H1 (cell line): ENCODE measurements at regions not wholly inside any gene's neighbourhood (a gene's known extent, or its start where the extent isn't known, plus 50 kb on each side); places are given as distances from the start of the nearest gene placed in this dataset.

Source experiments
- CTCF ChIA-PET: fragments of 300-600 bp; sonication (Branson Sonifier 250); formaldehyde crosslinking; loops from one replicate; lab custom pipeline; 2021; ENCODE audit not compliant: partially characterized antibody; lab: Charles Lee
- POLR2A ChIA-PET: fragments of 300-600 bp; sonication (Branson Sonifier 250); formaldehyde crosslinking; loops from one replicate; lab custom pipeline; 2021; ENCODE audit warnings: inconsistent platforms; ENCODE audit not compliant: partially characterized antibody; lab: Charles Lee
- DNase-seq, 2 experiments: peaks; one replicate each; pipeline versions ENCODE4 v3.0.0 to v3.0.0-alpha.2; 2010 to 2022; ENCODE audit warnings: low spot score in 2 of 2, low read depth in 1 of 2, mixed read lengths in 1 of 2
- FAIRE-seq: peaks from 2 replicates; lab custom pipeline; 2011; peaks lifted over from hg19 to GRCh38; lab: Jason Lieb, UNC
- H2AFZ ChIP-seq: 2 replicates; pipeline ENCODE4 v1.8.1; 2012; ENCODE audit warnings: low read length, inconsistent platforms
- H2AK5ac ChIP-seq: 2 replicates; pipeline ENCODE4 v1.6.1; 2013; ENCODE audit warnings: low read depth, low read length
- H2BK120ac ChIP-seq: replicated peaks from 2 replicates; pipeline ENCODE3; 2013; ENCODE audit warnings: low read depth, low read length, inconsistent platforms
- H2BK12ac ChIP-seq: 2 replicates; pipeline ENCODE4 v1.6.1; 2013; ENCODE audit warnings: low read depth, low read length
- H2BK15ac ChIP-seq: 2 replicates; pipeline ENCODE4 v1.6.1; 2013; ENCODE audit warnings: low read length
- H2BK20ac ChIP-seq: 2 replicates; pipeline ENCODE4 v1.6.1; 2013; ENCODE audit warnings: low read length
- H2BK5ac ChIP-seq: 2 replicates; pipeline ENCODE4 v1.6.1; 2013; ENCODE audit warnings: low read depth, low read length
- H3K14ac ChIP-seq: 2 replicates; pipeline ENCODE4 v1.6.1; 2013; ENCODE audit warnings: inconsistent platforms; ENCODE audit not compliant: insufficient read length
- H3K18ac ChIP-seq: 2 replicates; pipeline ENCODE4 v1.6.1; 2013; ENCODE audit warnings: low read length; ENCODE audit errors: extremely low read depth
- H3K23ac ChIP-seq: 2 replicates; pipeline ENCODE4 v1.6.1; 2013; ENCODE audit warnings: inconsistent platforms; ENCODE audit not compliant: insufficient read length
- H3K23me2 ChIP-seq: 2 replicates; pipeline ENCODE4 v1.6.1; 2013; ENCODE audit warnings: low read depth, low read length
- H3K27ac ChIP-seq: 2 replicates; pipeline ENCODE4 v1.6.1; 2011; ENCODE audit warnings: low read depth, low read length, inconsistent platforms
- H3K27me3 ChIP-seq, 4 experiments: replicated peaks in 1 of 4; 1 replicate in 1 of 4; 2 replicates in 3 of 4; pipeline versions ENCODE4 v1.6.1 to v1.8.1; 2011 to 2013; ENCODE audit warnings: low read length in 3 of 4, mild to moderate bottlenecking in 3 of 4, inconsistent platforms in 2 of 4, mixed read lengths in 2 of 4, moderate library complexity in 1 of 4; ENCODE audit not compliant: control insufficient read depth in 3 of 4, insufficient read depth in 3 of 4; ENCODE audit errors: extremely low read depth in 1 of 4
- H3K36me3 ChIP-seq, 4 experiments: 2 replicates each; pipeline versions ENCODE4 v1.6.1 to v1.8.1; 2011 to 2013; ENCODE audit warnings: mild to moderate bottlenecking in 4 of 4, low read length in 3 of 4, moderate library complexity in 2 of 4, control low read depth in 1 of 4, inconsistent platforms in 1 of 4; ENCODE audit not compliant: insufficient read depth in 4 of 4, control insufficient read depth in 2 of 4
- H3K4ac ChIP-seq: replicated peaks from 2 replicates; pipeline ENCODE3; 2013; ENCODE audit warnings: low read length, low read depth, mixed read lengths, inconsistent platforms; ENCODE audit not compliant: insufficient read length
- H3K4me1 ChIP-seq, 4 experiments: replicated peaks in 1 of 4; 1 replicate in 1 of 4; 2 replicates in 3 of 4; pipeline versions ENCODE4 v1.6.1 to v1.8.1; 2011 to 2013; ENCODE audit warnings: low read length in 3 of 4, inconsistent platforms in 2 of 4, mixed read lengths in 1 of 4; ENCODE audit not compliant: insufficient read depth in 4 of 4, control insufficient read depth in 3 of 4
- H3K4me2 ChIP-seq, 2 experiments: 2 replicates each; pipeline versions ENCODE4 v1.6.1 to v1.8.1; 2011 to 2013; ENCODE audit warnings: low read depth in 2 of 2, low read length in 2 of 2, control low read depth in 1 of 2, inconsistent platforms in 1 of 2, mild to moderate bottlenecking in 1 of 2; ENCODE audit not compliant: insufficient read depth in 1 of 2
- H3K4me3 ChIP-seq, 4 experiments: fragments of 200-600, 300-600 bp in 1 of 4; sonication (generic), shearing (Covaris generic), sonication (Bioruptor Twin) in 1 of 4; 2 replicates each; pipeline versions ENCODE4 v1.5.1 to v1.8.1; 2011 to 2016; ENCODE audit warnings: low read length in 4 of 4, low read depth in 3 of 4, control low read depth in 2 of 4, inconsistent platforms in 2 of 4, mild to moderate bottlenecking in 2 of 4, mixed read lengths in 1 of 4, moderate library complexity in 1 of 4; ENCODE audit not compliant: insufficient read depth in 2 of 4; ENCODE audit errors: extremely low read depth in 1 of 4
- H3K56ac ChIP-seq: replicated peaks from 2 replicates; pipeline ENCODE3; 2013; ENCODE audit warnings: low read depth, mild to moderate bottlenecking, mixed read lengths, low read length, inconsistent platforms; ENCODE audit not compliant: insufficient read length
- H3K79me1 ChIP-seq: 2 replicates; pipeline ENCODE4 v1.6.1; 2013; ENCODE audit warnings: low read depth, low read length, control low read depth
- H3K79me2 ChIP-seq, 2 experiments: 2 replicates each; pipeline versions ENCODE4 v1.6.1 to v1.8.1; 2012 to 2013; ENCODE audit warnings: low read length in 2 of 2, mild to moderate bottlenecking in 2 of 2, inconsistent platforms in 1 of 2; ENCODE audit not compliant: insufficient read depth in 2 of 2, control insufficient read depth in 1 of 2
- H3K9ac ChIP-seq, 4 experiments: replicated peaks in 1 of 4; 1 replicate in 1 of 4; 2 replicates in 3 of 4; pipeline versions ENCODE4 v1.6.1 to v1.8.1; 2011 to 2013; ENCODE audit warnings: low read depth in 3 of 4, low read length in 3 of 4, control low read depth in 2 of 4, mild to moderate bottlenecking in 2 of 4, moderate library complexity in 2 of 4, inconsistent platforms in 1 of 4; ENCODE audit errors: extremely low read depth in 1 of 4
- H3K9me3 ChIP-seq, 2 experiments: 2 replicates each; pipeline versions ENCODE4 v1.6.1 to v1.8.1; 2012 to 2013; ENCODE audit warnings: mild to moderate bottlenecking in 2 of 2, moderate library complexity in 2 of 2, control low read depth in 1 of 2, inconsistent platforms in 1 of 2, low read depth in 1 of 2, low read length in 1 of 2, mixed read lengths in 1 of 2; ENCODE audit not compliant: insufficient read depth in 2 of 2
- H4K20me1 ChIP-seq, 2 experiments: replicated peaks in 1 of 2; 2 replicates each; pipeline versions ENCODE3 to v1.8.1; 2011 to 2013; ENCODE audit warnings: inconsistent platforms in 2 of 2, low read length in 2 of 2, mild to moderate bottlenecking in 1 of 2; ENCODE audit not compliant: insufficient read depth in 2 of 2, control insufficient read depth in 1 of 2
- H4K5ac ChIP-seq: 2 replicates; pipeline ENCODE4 v1.6.1; 2013; ENCODE audit warnings: low read length, low read depth, mixed read lengths, inconsistent platforms; ENCODE audit not compliant: insufficient read length
- H4K8ac ChIP-seq: 2 replicates; pipeline ENCODE4 v1.8.0; 2013; ENCODE audit warnings: mild to moderate bottlenecking, moderate library complexity, low read length, inconsistent platforms; ENCODE audit not compliant: insufficient read depth; ENCODE audit errors: extremely low read depth
- H4K91ac ChIP-seq: replicated peaks from 2 replicates; pipeline ENCODE3; 2013; ENCODE audit warnings: low read length, mixed read lengths, inconsistent platforms; ENCODE audit not compliant: insufficient read length
- CBX5 ChIP-seq: fragments of 300-800, 300-1000 bp; sonication (generic); IDR thresholded peaks from 2 replicates; pipeline ENCODE4 v1.7.1; 2016; ENCODE audit warnings: antibody characterized with exemption, low read length, low read depth
- CEBPB ChIP-seq: IDR thresholded peaks from 2 replicates; pipeline ENCODE4 v1.6.1; 2012; ENCODE audit warnings: low read depth, low read length
- GABPA ChIP-seq: IDR thresholded peaks from 2 replicates; pipeline ENCODE4 v1.6.1; 2011; ENCODE audit warnings: mild to moderate bottlenecking, low read length, moderate library complexity, borderline replicate concordance; ENCODE audit not compliant: insufficient read depth
- GTF2F1 ChIP-seq: IDR thresholded peaks from 2 replicates; pipeline ENCODE4 v1.6.1; 2012; ENCODE audit warnings: low read depth, low read length, improper control_type of control experiment, borderline replicate concordance
- HDAC6 ChIP-seq: IDR thresholded peaks from one replicate; pipeline ENCODE4 v1.7.1; 2012; ENCODE audit warnings: low read depth, mild to moderate bottlenecking, inconsistent platforms, low read length, moderate library complexity
- KDM4A ChIP-seq: IDR thresholded peaks from one replicate; pipeline ENCODE4 v1.7.1; 2012; ENCODE audit warnings: low read depth, mild to moderate bottlenecking, moderate library complexity, low read length, inconsistent platforms; ENCODE audit not compliant: severe bottlenecking
- NANOG ChIP-seq: IDR thresholded peaks from 2 replicates; pipeline ENCODE4 v1.6.1; 2011; ENCODE audit warnings: low read length, low read depth, mild to moderate bottlenecking, inconsistent platforms; ENCODE audit not compliant: insufficient read depth, poor library complexity, severe bottlenecking
- POLR2AphosphoS5 ChIP-seq: IDR thresholded peaks from 2 replicates; pipeline ENCODE4 v1.6.1; 2011; ENCODE audit warnings: low read depth, low read length
- POU5F1 ChIP-seq: IDR thresholded peaks from 2 replicates; pipeline ENCODE4 v1.6.1; 2011; ENCODE audit warnings: low read depth, mild to moderate bottlenecking, low read length, moderate library complexity
- SP1 ChIP-seq: IDR thresholded peaks from 2 replicates; pipeline ENCODE4 v1.6.1; 2011; ENCODE audit warnings: low read depth, low read length
- SUZ12 ChIP-seq: fragments of 200-600 bp; sonication (generic); IDR thresholded peaks from 2 replicates; pipeline ENCODE4 v1.6.1; 2012; ENCODE audit warnings: mild to moderate bottlenecking, inconsistent platforms, low read length, moderate library complexity, mixed read lengths
- TAF1 ChIP-seq: IDR thresholded peaks from 2 replicates; pipeline ENCODE4 v1.6.1; 2011; ENCODE audit warnings: mild to moderate bottlenecking, low read depth, low read length
- TBP ChIP-seq: IDR thresholded peaks from 2 replicates; pipeline ENCODE4 v1.6.1; 2011; ENCODE audit warnings: low read depth, low read length, improper control_type of control experiment
- WGBS, 2 experiments: shearing (Covaris generic) in 1 of 2; methylation state at CpG; one replicate each; pipeline versions ENCODE4 v1.1.6 to v1.1.7; 2013 to 2015; ENCODE audit warnings: low lambda C conversion rate in 2 of 2, mixed read lengths in 2 of 2, inconsistent platforms in 1 of 2, low coverage in 1 of 2, missing lambda C conversion rate in 1 of 2; ENCODE audit not compliant: insufficient replicate concordance in 2 of 2, insufficient coverage in 1 of 2, insufficient read length in 1 of 2; ENCODE audit errors: extremely low coverage in 1 of 2, missing lambda C conversion rate in 1 of 2; 5-methylcytosine and 5-hydroxymethylcytosine counted together

GRCh38 chr3:147989344-147989743 lies 580.2 kb downstream of the ZIC1 start:
- no peak overlapping the region for H3K4ac ChIP-seq
- H4K91ac ChIP-seq: no peak overlapping the region
- no peaks in the 10 kb centered on the region for H4K20me1 ChIP-seq
- DNase-seq (no peak), FAIRE-seq (no peak)
- no peak overlapping the region for H3K27ac ChIP-seq
- H2BK5ac ChIP-seq: no peak overlapping the region
- H3K9me3 ChIP-seq: peaks cover 0 to 6% of the 10 kb centered on the region in 2 experiments; a peak in 1 of 4 replicates
- H3K23me2 ChIP-seq: no peaks in the 10 kb centered on the region
- H3K56ac ChIP-seq: no peak overlapping the region
- H3K4me1 ChIP-seq: no peaks in the 10 kb centered on the region
- H2BK120ac ChIP-seq: no peak overlapping the region
- H3K23ac ChIP-seq: no peak overlapping the region
- H3K14ac ChIP-seq: no peak overlapping the region
- no peak overlapping the region for H4K5ac ChIP-seq
- H2AFZ ChIP-seq: no peak overlapping the region
- no peak overlapping the region for H3K18ac ChIP-seq
- TF ChIP-seq KDM4A (no peak), TBP (no peak), CEBPB (no peak), SP1 (no peak), SUZ12 (no peak), POLR2AphosphoS5 (no peak), TAF1 (no peak), CBX5 (no peak), HDAC6 (no peak), GABPA (no peak), POU5F1 (no peak), GTF2F1 (no peak), NANOG (no peak)
- TF ChIP-seq, all 59 proteins: peak for 0
- Histone ChIP-seq H3K9ac (no peak overlapping the region), H2BK15ac (no peak overlapping the region), H3K79me2 (no peaks in the 10 kb centered on the region), H3K27me3 (no peaks in the 10 kb centered on the region), H3K36me3 (no peaks in the 10 kb centered on the region; a peak in 1 of 8 replicates), H3K4me3 (no peak overlapping the region), H4K8ac (no peak overlapping the region), H2BK12ac (no peak overlapping the region), H3K4me2 (no peak overlapping the region), H2AK5ac (no peak overlapping the region), H2BK20ac (no peak overlapping the region), H3K79me1 (no peaks in the 10 kb centered on the region)
- WGBS, 2 experiments: 93% methylated on average over 27 of the region's 27 CpGs; no CpG with 5 or more reads in 1 of the 2 experiments
- POLR2A ChIA-PET: no interaction called here
- CTCF ChIA-PET: no interaction called here
